Body of pancreas (tissue), 4 donors: ENCODE measurements at regions not wholly inside any gene's neighbourhood (a gene's known extent, or its start where the extent isn't known, plus 50 kb on each side); places are given as distances from the start of the nearest gene placed in this dataset.

Source experiments
- POLR2A ChIP-seq, 3 donors: fragments of 450-650 bp; IDR thresholded peaks; one replicate each; pipeline ENCODE4 v1.6.1; 2016; ENCODE audit warnings: antibody characterized with exemption in 3 of 3, mild to moderate bottlenecking in 2 of 3
- TF ChIP-seq, protein P1 (sequence below), 7 experiments: fragments of 450-650 bp in 4 of 7; fragments of 200-600 bp in 3 of 7; sonication (generic) in 3 of 7; IDR thresholded peaks; one replicate each; pipeline ENCODE4 v1.5.1; 2016 to 2019; ENCODE audit warnings: antibody characterized with exemption in 7 of 7

DNA sequence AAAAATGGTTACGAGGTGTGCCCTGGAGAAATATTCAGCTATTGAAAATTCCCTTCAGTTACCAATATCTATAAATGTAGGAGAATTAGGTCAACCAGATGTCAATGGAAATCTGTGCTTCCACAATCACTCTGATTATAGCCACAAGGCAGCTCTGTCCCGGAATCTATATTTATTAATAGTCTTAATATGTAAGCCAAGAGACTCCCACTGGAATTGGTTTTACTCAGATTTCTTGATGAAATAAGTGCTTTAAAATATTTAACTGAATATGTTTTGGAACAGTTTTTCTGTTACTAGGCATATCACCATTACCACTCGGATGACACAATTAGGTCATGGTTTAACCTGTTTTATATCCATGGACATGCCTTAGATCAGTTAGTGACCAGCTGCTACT, 169.6 kb downstream of the POM121L12 start:
- TF ChIP-seq POLR2A (IDR thresholded peaks at IDR 0.05), result no peak
- TF ChIP-seq, protein P1, sequence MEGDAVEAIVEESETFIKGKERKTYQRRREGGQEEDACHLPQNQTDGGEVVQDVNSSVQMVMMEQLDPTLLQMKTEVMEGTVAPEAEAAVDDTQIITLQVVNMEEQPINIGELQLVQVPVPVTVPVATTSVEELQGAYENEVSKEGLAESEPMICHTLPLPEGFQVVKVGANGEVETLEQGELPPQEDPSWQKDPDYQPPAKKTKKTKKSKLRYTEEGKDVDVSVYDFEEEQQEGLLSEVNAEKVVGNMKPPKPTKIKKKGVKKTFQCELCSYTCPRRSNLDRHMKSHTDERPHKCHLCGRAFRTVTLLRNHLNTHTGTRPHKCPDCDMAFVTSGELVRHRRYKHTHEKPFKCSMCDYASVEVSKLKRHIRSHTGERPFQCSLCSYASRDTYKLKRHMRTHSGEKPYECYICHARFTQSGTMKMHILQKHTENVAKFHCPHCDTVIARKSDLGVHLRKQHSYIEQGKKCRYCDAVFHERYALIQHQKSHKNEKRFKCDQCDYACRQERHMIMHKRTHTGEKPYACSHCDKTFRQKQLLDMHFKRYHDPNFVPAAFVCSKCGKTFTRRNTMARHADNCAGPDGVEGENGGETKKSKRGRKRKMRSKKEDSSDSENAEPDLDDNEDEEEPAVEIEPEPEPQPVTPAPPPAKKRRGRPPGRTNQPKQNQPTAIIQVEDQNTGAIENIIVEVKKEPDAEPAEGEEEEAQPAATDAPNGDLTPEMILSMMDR (IDR thresholded peaks at IDR 0.05), result no peak
